Activated CD4-positive, alpha-beta T cell treated with anti-CD3 and anti-CD28 coated beads, Interleukin-2, Interleukin-6, amounts not matched to agents 100 ng/mL and 50 ng/mL, durations not matched to agents 16 hours and 8 hours (primary cell): ENCODE measurements at regions not wholly inside any gene's neighbourhood (a gene's known extent, or its start where the extent isn't known, plus 50 kb on each side); places are given as distances from the start of the nearest gene placed in this dataset.
A peak's percentile ranks its signal among the peaks of the same experiment; 100 is the strongest.

Source experiments
- DNase-seq: peaks from one replicate; pipeline ENCODE4 v3.0.0-alpha.2; 2020

DNA sequence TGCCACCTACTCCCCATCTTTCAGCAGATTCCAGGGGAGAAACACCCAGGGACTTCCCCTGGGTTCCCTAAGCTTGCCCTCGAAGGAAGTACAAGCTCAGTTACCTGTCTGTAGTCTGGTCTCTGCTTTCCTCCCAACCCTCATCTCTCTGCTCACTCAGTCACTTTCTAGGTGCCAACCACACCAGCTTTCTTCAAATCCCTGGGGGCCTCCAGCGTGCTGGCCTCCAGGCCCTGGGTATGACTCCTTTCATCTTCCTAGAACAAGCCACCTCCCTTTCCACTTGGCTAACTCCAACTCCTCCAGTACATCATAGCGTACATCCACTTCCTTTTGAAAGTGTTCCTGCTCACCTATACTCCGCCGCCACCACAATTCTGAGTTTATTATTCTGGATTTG, 222.6 kb downstream of the SNX18 start:
- DNase-seq = no peak

DNA sequence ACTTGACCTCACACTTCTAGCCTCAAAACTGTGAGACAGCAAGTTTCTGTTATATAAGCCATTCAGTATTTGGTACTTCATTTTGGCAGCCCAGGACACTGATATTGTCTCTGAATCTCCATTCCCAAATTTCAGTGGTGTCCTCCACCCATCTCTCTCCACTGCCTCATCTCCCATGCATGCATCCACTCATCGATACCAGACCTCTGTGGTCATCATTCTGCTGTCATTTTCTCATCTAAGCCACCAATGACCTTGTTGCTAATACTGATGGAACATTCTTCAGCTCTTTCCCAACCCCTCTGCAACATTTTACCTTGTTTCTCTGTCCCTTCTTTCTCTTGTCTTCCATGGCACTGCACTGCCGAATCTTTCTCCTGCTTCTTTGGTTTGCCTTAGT, 221.8 kb downstream of the SNX18 start:
- no peak for DNase-seq

DNA sequence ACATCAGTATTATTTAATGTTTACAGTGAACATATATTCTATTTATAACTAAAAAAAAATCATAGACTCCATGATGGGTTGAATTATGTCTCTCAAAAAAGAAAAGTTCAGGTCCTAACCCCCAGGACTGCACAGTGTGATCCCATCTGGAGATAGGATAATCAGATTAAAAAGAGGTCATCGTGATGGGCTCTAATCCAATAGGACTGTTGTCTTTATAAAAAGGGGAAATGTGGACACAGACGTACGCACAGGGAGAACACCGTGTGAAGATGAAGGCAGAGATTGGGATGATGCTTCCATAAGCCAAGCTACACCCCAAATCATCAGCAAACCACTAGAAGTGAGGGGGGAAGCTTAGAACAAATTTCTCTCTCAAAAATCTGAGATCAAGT, 221.4 kb downstream of the SNX18 start:
- DNase-seq = no peak

DNA sequence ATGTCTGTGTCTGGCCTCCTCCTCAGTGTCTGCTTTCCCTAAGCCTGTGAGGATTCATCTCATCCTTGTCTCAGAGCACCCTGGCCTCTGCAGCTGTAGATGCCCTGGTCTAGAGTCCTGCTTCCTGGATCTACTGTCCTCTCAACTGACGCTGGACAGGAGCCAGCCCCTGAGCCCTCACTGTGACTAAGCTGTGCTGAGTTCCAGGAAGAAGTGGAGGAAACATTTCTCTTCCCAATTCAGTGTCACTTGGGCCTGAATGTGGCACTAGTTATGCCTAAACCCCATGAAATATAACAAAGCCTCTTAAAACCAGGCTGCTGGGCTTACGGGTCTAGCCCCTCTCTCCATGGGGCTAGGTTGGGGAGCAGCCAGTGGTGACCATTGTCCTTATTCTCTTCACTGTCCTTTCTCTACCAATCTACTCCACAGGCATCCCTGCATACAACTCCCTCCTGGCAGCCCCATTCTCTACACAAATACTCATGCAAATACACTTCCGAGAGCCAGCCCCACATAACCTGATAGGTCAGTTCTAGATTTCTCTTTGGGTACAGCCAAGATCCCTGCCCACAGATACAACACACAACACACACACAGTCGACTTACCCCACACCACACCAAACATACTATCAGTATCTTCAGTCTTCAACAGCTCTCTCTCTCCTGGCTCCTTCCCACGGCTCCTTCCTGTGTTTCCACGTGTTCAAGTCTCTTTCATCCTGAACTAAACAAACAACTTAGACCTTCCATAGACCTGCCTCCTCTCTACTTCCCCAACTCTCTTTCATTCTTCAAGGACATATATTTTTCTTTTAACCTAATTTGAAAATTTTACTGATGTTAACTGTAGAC, 220.8 kb downstream of the SNX18 start:
- no peak for DNase-seq

DNA sequence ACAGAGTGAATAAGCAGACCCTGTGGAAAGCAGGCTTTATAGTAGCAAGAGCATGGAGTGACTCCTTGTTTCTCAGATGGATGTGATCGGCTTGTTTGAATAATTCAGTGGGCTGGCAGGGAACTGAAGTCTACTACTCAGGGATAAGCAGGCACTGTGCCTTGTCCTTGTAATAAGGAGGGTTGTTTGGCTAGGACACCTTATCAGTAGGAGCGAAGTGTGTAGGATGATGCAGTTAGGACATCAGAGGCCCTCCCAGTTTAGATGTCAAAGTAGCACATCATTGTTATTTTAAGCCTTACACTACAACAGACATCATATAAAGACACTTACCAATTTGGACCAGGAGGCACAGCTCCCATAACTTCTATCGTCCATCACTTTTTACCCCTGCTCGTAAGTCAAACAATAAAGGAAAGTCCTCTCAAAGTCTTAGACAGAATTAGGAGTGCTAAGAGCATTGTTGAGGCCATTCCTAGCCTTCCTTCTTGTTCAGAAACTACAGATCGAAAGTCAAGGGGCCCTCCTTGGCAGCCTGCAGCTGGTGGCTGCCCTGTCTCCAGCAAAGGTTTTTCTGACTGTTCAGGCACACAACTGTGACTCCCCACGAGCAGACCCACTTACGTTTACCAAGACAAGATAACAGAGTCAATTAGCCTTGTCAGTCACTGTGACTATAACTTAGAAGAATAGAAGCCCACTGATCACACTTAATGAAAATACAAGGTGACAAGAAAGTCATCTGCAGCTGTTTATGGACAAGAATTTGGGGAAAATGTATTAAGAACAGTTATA, 218.6 kb downstream of the SNX18 start:
- no peak for DNase-seq

DNA sequence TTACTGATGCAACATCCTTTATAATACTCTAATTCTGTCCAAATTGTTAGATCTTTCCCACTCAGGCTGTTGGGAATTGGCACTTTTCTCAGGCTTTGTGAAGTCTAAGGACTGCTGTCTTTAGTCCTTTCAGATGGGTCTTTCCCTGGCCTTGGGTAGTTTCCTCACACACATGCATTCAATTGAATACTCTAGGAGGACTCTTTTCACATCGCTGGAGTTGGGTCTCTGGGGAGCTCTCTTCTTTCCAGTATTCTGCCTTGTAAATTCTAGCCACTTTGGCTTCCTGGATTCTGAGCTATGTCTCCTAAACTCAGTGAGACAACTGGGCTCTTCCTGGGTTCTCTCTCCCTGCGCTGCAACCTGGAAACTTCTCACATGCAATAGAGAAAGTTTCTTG, 215.5 kb downstream of the SNX18 start:
- DNase-seq = no peak

DNA sequence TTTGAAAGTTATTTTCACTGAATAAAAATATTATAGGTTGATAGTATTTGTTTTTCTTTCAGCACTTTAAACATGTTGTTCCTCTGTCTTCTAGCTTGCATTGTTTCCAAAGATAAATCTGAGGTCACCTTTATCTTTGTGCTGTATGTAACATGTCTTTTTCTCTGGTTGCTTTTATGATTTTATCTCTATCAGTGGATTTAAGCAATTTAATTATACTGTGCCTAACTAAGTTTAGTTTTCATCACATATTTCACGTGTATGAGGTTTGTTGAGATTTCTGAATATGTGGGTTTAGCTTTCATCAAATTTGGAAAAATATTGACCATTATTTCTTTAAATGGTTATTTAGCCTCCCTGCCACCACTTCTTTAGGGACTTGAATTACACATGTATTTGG, 214.5 kb downstream of the SNX18 start:
- no peak for DNase-seq

DNA sequence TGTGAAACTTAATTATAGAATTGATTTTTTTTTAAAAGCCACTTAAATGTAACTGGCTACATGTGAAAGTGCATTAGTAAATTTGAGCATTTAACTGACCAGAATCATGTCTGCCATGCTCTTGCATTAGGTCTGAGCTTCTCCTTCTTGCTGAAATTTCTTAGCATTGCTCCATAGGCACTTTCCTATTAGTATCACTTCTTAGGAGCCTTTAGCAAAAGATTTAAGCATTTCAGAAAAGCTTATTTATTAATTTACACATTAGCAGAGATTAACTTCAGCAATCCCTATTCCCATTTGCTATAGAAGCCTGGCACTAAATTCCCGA, 211.0 kb downstream of the SNX18 start:
- DNase-seq = no peak

DNA sequence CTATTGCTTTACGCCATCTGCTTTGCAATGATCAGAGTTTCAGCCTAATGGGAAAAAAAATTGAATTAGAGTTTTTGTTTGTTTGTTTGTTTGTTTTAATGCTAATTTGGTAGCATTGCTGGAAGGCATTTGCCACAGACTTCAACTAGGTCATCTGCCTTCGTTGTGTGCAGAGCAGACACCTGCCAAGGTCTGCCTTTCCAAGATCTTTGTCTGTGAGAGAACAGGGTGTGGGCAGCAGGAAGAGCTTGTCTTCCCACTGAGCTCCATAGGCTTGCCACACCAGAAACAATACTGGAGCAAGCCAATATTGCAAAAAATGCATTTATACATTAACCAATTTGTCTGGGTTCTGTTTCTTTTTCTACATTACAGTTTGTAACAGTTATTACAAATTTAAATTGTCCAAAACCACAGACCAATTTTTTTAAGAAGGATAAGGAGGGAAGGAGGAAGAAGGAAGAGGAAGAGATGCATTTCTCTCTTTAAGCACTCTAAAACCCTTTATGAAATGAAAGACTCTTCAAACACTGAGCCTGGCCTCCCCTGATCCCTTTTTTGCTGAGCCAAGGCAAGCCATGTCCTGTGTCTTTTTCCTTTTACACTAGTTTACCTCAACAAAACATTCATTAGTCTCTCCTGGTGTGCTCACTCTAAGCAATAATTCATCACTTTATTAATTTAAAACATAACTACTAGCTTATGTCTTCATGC, 210.5 kb downstream of the SNX18 start:
- no peak for DNase-seq

DNA sequence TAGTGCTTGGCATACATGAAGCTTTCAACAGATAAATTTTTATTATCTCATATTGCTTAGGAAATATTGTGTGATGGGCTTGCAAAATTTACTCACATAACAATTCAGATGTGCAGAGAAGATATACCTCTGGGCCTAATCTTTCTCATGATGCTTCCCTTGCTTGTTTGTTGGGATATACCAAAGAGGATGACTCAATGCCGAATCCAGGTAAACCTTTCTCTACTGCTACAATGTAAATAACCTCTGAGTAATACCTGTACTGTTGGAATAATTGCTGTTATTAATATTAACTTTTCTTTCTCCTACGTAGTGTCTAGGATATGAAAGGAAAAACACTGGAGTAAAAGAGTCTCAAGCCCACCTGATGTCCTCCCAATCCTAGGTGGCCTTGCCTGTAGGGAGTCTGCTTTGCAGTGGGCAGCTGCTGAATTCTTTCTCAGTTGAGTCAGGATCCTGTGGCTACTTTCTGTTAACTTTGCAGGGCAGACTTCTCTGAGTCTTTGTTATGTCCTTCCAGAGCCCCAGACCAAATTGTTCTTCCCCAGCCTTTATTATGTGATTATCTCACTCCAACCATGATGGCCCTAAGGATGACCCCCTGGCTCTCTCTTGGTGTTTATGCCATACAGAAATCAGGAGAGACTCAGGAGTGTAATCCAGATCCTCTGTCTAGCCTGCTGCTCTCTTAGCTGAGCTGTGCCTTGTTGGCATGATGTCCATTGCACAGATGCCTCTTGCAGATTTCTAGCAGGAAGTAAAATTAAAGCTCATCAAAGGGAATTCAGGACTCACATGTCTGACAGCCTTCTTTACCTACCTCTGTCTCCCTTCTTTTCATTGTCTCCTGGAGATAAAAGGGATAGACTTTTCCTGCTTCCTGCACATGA, 208.1 kb downstream of the SNX18 start:
- DNase-seq = no peak

DNA sequence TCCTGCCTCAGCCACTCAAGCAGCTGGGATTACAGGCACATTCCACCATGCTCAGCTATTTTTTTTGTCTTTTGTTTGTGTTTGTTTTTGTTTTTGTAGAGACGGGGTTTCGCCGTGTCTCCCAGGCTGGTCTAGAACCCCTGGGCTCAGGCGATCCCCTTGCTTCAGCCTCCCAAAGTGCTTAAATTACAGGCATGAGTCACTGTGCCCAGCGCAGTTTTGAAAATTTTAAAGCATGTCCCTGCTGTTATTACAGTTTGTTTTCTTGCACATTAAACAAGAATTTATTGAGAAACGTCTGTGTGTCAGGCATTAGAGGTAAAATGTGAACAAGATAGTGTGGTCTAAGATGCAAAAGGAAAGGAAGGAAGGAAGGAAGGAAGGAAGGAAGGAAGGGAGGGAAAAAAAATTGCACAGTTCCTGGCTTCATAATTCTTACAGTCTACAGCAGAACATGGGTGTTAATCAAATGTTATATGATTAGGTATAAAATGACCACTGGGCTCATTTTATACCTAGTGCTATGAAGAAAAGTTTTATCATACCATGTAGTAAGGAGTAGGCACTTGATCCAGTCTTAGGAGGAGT, 205.4 kb downstream of the SNX18 start:
- DNase-seq = no peak

DNA sequence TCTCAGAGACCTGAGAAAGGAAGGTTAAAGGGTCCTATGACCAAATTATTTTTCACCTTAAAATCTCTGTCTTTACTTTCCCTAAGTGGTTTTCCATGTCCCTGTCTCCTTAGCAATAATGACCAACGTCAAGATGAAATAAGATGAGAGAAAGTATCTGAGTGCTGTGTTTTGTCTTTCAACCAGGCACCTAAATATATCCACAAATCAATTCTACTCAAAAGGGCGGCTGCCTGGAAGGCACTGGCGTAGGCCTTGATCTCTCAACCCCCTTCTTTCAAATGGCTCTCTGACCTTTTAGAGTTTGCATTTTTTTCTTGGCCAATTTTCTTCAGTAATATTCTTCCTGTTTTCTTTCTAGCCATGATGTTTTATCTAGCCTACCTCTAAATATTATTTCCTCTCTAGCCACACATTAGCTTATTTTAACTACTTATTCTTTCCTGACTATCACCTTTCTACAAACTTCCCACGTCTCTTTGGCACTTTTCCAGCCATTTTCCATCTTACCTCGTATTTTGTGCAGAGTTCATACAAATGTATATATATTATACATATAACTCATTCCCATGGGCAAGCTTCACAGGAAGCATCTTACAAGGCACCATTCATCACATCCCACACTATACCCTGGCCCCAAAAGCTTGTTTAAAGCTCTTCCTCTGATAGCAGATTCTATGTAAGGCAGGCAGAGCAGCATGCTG, 204.5 kb downstream of the SNX18 start:
- DNase-seq = no peak

DNA sequence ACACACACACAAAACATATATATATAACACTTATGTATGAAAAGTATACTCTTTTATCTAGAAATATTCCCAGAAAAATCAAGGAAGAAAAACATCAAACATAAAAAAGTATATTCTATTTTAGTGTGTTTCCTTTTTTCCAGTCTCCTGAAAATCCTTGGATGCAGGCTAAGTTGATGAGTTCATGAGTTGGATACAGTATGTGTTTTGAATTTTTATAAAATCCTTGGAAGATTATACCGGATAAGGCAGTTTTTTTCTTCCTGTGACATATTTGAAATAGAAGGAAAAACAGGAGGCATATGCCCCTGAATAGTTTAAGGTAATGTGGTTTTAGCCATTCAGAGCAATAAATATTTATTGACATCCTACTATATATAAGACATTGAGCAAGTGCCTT, 203.6 kb downstream of the SNX18 start:
- no peak for DNase-seq

DNA sequence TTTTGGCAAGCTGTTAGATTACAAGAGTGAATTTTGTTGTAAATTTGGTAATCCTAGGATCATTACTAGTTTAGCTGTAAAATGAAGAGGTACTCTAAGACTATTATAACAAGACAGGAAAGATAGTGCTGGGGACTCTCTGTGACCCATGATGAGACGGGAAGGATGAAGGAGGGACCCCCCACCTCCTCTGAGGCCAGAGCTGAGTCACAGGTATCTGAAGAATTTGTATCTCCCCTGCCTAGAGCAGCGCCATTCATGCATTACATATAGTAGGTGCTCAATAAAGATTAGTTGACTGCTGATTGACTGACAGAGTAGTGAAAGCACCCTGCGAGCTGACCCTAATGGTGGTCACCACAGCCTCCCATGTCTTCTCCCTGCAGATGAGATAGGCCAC, 202.8 kb downstream of the SNX18 start:
- DNase-seq = no peak

DNA sequence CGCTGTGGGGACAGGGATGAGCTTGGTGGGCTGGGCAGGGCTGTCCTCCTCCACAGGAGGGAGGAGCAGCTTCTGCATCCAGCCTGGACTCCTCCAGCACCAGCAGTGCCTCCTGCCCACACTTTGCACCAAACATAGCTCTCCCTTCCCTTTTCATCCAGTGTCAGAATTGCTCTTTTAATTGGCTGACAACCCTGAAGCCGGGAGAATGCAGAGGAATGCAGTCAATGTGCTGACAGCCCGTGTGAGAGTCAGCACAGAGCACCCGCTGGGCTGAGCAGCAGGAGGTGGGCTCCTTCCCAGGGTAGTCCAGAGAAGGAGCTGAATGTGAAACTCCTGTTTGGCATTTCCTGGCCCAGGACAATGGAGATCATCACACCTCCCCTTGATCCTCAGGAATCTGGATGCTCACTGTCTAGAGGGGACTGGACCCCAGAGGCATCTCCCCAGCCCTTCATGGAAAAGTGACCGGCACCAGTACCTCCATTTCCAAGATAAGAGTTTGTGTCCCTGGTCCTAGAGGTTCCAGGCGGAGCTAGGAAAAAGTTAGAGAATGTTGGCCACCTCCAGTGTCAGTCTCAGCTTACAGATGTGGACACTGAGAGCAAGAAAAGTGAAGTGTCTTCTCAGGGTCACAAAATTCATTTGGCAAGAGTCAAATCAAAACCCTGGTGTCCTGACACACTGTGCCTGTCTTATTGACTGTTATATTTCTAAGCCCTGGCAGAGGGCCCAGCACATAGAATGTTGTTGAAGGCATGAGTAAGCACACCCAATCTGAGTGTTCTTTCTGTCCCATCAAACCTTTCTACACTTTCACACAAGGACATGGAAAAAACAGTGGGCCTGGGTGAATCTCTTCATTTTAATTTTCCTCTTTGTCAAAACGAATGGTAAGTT, 202.1 kb downstream of the SNX18 start:
- peak; percentile 41 for DNase-seq

DNA sequence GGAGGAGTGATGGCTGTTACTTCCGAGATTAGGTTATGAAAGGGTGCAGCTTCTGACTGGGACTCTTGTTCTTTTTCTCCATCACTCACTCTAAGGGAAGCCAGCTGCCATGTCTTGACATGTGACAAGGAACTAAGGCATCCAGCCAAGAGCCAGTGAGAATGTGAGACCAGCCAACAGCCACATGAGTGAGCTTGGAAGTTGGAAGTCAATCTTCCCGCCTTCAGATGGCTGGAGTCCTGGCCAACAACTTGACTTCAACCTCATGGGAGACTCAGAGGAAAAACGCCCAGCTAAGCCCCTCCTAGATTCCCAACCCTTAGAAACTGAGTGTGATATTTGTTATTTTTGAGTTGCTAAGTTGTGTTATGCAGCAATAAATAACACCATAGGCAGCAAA, 201.1 kb downstream of the SNX18 start:
- peak; percentile 8 for DNase-seq

DNA sequence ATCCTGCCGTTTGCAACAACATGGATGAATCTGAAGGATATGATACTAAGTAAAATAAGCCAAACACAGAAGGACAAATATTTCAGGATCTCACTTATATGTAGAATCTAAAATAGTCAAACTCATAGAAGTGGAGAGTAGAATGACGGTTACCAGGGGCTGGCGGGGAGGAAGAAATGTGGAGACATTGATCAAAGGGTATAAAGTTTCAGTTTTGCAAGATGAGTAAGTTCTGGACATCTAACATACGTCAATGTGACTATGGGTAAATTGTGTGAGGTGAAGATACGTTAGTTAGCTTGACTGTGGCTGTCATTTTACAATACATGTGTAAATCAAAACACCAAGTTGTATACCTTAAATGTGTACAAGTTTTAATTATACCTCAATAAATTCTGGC, 200.3 kb downstream of the SNX18 start:
- DNase-seq = peak; percentile 77

DNA sequence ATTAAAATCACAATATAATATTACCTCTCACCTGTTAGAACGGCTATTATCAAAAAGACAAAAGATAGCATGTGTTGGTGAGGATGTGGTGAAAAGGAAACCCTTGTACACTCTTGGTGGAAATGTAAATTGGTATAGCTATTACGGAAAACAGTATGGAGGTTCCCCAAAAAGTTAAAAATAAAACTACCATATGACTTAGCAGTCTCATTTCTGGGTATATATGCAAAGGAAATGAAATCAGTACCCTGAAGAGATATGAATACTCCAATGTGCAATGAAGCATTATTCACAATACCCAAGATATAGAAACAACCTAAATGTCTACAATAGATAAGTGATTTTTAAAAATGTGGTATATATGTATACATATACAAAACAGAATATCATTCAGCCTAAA, 199.9 kb downstream of the SNX18 start:
- peak; percentile 62 for DNase-seq

DNA sequence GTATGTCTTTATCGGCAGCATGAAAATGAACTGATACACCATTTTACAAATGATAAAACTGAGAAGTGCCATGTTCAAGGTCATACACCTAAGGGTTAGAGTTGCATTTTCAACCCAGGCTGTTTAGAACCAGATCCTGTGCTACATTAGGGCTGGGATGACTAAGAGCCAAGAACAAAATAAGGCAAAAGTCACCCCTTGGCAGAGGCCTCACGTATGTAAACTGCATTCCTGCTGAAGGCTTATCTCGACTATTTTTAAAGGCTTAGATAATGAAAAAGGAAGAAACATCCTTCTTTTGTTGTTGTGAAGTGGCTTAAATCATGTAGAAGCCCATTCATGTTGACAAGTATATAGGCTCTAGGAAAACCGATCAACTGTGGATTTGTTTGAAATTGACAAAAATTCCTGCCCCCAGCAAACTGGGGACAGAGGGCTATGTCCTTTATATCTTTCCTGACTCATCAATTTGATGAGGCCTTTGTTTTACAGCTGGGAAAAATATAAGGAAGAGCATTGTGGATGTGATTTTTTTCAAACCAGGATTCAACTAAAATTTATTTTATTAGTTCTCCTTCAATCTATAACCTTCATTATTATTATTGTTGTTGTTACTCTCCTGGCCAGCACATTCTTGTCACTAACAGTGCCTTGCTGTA, 196.5 kb downstream of the SNX18 start:
- no peak for DNase-seq

DNA sequence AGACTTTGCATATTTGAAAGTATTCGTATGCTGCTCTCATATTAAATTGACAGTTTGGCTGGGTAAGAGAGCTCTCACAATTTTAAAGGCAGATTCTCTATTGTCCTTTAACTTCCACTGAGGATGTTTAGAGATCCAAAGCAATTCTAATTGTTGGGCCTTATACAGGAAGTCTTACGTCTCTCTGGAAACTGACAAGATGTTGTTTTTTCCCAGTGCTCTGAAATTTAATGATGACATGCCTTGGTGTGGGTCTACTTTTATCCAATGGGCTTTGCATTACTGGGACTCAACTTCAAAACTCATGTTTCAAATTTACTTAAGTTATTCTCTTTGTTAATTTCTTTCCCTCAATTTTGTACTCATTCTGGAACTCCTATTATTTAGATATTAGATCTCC, 191.5 kb downstream of the SNX18 start:
- DNase-seq = no peak
